ENCODE measurements at regions not wholly inside any gene's neighbourhood (a gene's known extent, or its start where the extent isn't known, plus 50 kb on each side); places are given as distances from the start of the nearest gene placed in this dataset.

DNA sequence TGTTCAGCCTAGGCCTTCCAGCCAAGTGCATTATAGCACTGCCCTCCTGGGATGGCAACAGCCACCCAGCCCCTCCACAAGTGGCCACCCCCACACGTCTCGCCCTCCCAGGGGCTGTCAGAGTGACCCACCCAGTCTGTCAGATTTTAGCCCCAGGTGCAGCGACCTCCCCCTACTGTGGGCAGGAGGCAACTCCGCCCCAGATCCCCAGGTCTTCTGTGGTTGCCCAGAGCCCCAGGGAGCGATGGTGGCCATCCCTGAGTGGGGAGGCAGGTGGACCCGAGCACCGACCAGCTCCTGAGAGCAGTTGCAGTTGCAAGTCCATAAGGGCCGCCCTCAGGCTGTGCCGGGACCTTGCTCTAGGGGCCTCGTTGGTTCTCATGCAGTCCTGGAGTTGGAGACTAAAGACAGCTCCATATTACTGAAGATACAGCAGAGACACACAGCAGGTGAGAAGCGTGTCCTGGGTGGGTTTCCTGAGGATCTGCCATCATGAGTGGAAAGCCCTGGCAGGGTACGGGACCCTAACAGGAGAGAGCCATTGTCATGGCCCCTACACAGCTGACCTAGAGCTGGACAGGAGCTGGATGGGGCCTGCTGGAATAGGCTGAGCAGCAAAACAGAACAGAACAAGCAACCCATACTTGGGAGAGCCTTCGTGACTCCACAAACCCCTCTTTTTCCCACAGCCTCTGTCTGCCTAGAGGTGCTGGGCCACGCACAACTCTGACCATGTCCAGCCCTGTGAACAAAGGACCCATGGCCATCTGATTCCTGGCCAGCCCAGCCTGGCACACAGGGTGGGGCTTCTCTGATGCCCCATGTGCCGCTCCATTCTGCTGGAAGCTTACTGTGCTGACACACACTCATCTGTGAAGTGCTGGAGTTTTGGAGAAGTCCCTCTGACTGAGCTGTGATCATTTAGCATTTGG lies 110.3 kb upstream of the ALDH1A3 start:
- Histone ChIP-seq H4K20me1 (ENCODE audit: insufficient read depth, low read length, poor library complexity, severe bottlenecking) (no peaks in the 10 kb centered on the region), H3K4me3 (ENCODE audit: low read length, poor library complexity, severe bottlenecking) (no peak overlapping the region), H3K9me2 (replicated peaks; ENCODE audit: low read depth, low read length) (no peaks in the 10 kb centered on the region), H3K79me2 (ENCODE audit: insufficient read depth, low read length) (no peaks in the 10 kb centered on the region), H3K36me3 (ENCODE audit: insufficient read depth, low read length) (no peaks in the 10 kb centered on the region), H3K4me2 (ENCODE audit: low read depth, low read length, poor library complexity, severe bottlenecking) (no peak overlapping the region), H3K4me1 (ENCODE audit: insufficient read depth, low read length, poor library complexity, severe bottlenecking) (no peaks in the 10 kb centered on the region), H3F3A (ENCODE audit: low read depth) (no peaks in the 10 kb centered on the region), H3K27me3 (ENCODE audit: insufficient read depth, low read length, poor library complexity, severe bottlenecking) (no peaks in the 10 kb centered on the region), H2AFZ (ENCODE audit: low read length) (no peak overlapping the region), H3K9me3 (ENCODE audit: insufficient read depth, low read depth, low read length) (no peaks in the 10 kb centered on the region), H3K9ac (ENCODE audit: low read depth, low read length, poor library complexity, severe bottlenecking) (no peak overlapping the region)
- TF ChIP-seq, protein P1, sequence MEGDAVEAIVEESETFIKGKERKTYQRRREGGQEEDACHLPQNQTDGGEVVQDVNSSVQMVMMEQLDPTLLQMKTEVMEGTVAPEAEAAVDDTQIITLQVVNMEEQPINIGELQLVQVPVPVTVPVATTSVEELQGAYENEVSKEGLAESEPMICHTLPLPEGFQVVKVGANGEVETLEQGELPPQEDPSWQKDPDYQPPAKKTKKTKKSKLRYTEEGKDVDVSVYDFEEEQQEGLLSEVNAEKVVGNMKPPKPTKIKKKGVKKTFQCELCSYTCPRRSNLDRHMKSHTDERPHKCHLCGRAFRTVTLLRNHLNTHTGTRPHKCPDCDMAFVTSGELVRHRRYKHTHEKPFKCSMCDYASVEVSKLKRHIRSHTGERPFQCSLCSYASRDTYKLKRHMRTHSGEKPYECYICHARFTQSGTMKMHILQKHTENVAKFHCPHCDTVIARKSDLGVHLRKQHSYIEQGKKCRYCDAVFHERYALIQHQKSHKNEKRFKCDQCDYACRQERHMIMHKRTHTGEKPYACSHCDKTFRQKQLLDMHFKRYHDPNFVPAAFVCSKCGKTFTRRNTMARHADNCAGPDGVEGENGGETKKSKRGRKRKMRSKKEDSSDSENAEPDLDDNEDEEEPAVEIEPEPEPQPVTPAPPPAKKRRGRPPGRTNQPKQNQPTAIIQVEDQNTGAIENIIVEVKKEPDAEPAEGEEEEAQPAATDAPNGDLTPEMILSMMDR (conservative IDR thresholded peaks at IDR 0.05; ENCODE audit: low read length), result no peak
- no peak for TF ChIP-seq EZH2phosphoT487 (IDR thresholded peaks at IDR 0.05; ENCODE audit: borderline replicate concordance)

DNA sequence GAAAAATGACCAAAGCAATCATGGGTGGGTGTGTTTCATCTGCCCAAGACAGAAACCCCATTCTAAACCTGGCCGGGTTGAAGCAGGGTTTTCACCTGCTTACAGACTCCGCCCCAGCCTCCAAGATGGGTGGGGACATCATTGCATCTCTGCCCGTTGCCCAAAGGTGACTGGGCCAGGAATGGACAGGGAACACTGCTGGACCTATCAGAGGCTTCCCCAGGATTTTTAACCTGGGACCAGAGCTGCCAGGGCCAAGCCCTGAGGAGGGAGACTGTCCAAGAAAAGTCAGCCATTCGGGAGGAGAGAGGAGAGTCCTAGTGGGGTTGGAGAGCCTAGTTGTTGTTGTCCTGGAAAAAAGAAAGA lies 109.7 kb upstream of the ALDH1A3 start:
- no peaks in the 10 kb centered on the region for H3K9me2 ChIP-seq (replicated peaks; ENCODE audit: low read depth, low read length)
- no peaks in the 10 kb centered on the region for H3K79me2 ChIP-seq (ENCODE audit: insufficient read depth, low read length)
- H3K9ac ChIP-seq (ENCODE audit: low read depth, low read length, poor library complexity, severe bottlenecking), result no peak overlapping the region
- no peak overlapping the region for H2AFZ ChIP-seq (ENCODE audit: low read length)
- H3K4me3 ChIP-seq (ENCODE audit: low read length, poor library complexity, severe bottlenecking), result no peak overlapping the region
- no peaks in the 10 kb centered on the region for H3K4me1 ChIP-seq (ENCODE audit: insufficient read depth, low read length, poor library complexity, severe bottlenecking)
- no peaks in the 10 kb centered on the region for H3K27me3 ChIP-seq (ENCODE audit: insufficient read depth, low read length, poor library complexity, severe bottlenecking)
- no peaks in the 10 kb centered on the region for H3F3A ChIP-seq (ENCODE audit: low read depth)
- no peaks in the 10 kb centered on the region for H3K9me3 ChIP-seq (ENCODE audit: insufficient read depth, low read depth, low read length)
- no peaks in the 10 kb centered on the region for H3K36me3 ChIP-seq (ENCODE audit: insufficient read depth, low read length)
- no peaks in the 10 kb centered on the region for H4K20me1 ChIP-seq (ENCODE audit: insufficient read depth, low read length, poor library complexity, severe bottlenecking)
- TF ChIP-seq, protein P1 (conservative IDR thresholded peaks at IDR 0.05; ENCODE audit: low read length), result no peak
- TF ChIP-seq EZH2phosphoT487 (IDR thresholded peaks at IDR 0.05; ENCODE audit: borderline replicate concordance), result no peak
- H3K4me2 ChIP-seq (ENCODE audit: low read depth, low read length, poor library complexity, severe bottlenecking), result no peak overlapping the region

- Histone ChIP-seq H3K9ac (ENCODE audit: low read depth, low read length, poor library complexity, severe bottlenecking) (no peak overlapping the region), H3K4me2 (ENCODE audit: low read depth, low read length, poor library complexity, severe bottlenecking) (no peak overlapping the region), H2AFZ (ENCODE audit: low read length) (no peak overlapping the region), H3K9me2 (replicated peaks; ENCODE audit: low read depth, low read length) (no peaks in the 10 kb centered on the region), H3K79me2 (ENCODE audit: insufficient read depth, low read length) (no peaks in the 10 kb centered on the region), H3K9me3 (ENCODE audit: insufficient read depth, low read depth, low read length) (no peaks in the 10 kb centered on the region), H3K36me3 (ENCODE audit: insufficient read depth, low read length) (no peaks in the 10 kb centered on the region), H3K4me1 (ENCODE audit: insufficient read depth, low read length, poor library complexity, severe bottlenecking) (no peaks in the 10 kb centered on the region), H4K20me1 (ENCODE audit: insufficient read depth, low read length, poor library complexity, severe bottlenecking) (no peaks in the 10 kb centered on the region), H3K27me3 (ENCODE audit: insufficient read depth, low read length, poor library complexity, severe bottlenecking) (no peaks in the 10 kb centered on the region), H3F3A (ENCODE audit: low read depth) (no peaks in the 10 kb centered on the region), H3K4me3 (ENCODE audit: low read length, poor library complexity, severe bottlenecking) (no peak overlapping the region)
- TF ChIP-seq, protein P1 (conservative IDR thresholded peaks at IDR 0.05; ENCODE audit: low read length), result no peak
- TF ChIP-seq EZH2phosphoT487 (IDR thresholded peaks at IDR 0.05; ENCODE audit: borderline replicate concordance), result no peak
Measured at GRCh38 chr15:100770661-100771584, 108.7 kb upstream of the ALDH1A3 start.
